ENCODE measurements at regions not wholly inside any gene's neighbourhood (a gene's known extent, or its start where the extent isn't known, plus 50 kb on each side); places are given as distances from the start of the nearest gene placed in this dataset.
"Not testable (repeated sequence)": the region's sequence is repeated elsewhere in the genome, so short reads cannot be mapped to it uniquely, and the experiment has no call there.

DNA sequence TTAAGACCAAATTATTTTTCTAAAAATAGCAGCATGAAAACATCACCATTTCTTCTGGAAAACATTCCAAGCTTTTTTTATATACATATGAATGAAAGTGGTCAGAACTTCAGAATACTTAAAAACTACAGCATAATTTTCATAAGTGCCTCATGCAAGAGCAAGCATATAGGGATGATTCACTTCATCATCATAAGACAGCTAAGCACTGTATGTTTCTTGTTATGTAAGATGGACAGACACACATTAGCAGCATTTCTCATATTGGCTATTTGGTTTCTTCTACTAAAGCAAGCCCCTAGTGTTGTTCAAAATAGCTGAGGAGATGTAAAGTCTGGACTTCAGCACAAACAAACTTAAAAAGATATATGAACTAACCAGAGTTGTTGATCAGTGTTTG lies 213.1 kb upstream of the NOCT start:
- FAIRE-seq: no peak

DNA sequence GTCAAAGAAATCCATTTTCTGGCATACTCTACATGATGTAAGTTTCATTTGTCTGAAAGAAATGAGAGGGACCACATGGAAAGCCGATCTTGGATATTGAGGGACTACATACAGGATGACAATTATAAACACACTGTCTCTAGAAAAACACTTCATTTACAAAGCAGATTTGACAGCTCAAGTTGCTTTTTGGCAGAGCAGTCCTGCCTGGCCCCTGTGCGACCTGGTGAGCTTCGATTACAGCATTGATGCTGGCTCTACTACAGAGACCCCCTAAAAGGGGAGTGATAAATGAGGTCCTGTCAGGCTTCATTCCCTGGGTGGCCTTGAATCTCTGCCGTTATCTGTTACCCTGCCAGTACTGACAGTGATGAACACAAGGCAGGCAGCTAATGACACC lies 215.2 kb upstream of the NOCT start:
- DNase-seq (ENCODE audit: low spot score) (no peak), FAIRE-seq (no peak)

More for the DNA sequence above, 213.1 kb upstream of the NOCT start:
- no peak for DNase-seq (ENCODE audit: low spot score)

DNA sequence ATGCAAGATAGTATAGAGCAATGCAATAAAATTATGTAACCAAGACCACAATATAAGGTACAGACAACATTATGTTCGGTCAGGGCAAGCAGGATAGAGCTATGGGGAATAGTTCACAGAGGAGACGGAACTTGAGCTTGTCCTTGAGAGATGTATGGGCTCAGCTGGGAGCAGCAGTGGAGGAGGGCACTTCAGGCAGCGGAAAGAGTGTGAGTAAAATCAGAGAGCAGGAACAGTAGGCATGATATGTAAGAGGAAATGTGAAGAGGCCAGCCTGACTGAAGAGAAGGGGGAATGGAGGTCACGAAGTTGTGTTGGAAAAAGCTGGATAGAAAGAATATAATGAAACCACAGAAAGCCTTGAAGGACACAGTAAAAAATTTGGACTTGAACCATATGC lies 217.2 kb upstream of the NOCT start:
- DNase-seq (ENCODE audit: low spot score): no peak
- FAIRE-seq: no peak

DNA sequence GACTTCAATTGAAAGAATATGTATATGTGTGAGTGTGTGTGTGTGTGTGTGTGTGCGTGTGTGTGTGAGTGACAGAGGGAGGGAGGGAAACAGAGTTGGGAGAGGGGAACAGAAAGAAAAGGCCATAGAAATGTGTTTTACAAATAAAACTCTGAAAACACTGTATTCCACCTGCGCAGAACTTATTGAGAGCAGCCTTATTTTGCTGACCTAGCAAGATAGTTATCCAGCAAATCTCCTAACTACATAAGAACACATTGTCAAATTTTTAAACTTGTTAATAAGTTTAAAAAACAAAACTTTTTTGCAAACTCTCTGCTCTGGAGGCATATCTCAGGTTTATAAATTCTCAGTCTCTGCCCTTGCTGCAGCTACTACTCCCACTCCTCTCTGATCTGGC lies 217.9 kb upstream of the NOCT start:
- no peak for FAIRE-seq
- DNase-seq (ENCODE audit: low spot score): no peak

DNA sequence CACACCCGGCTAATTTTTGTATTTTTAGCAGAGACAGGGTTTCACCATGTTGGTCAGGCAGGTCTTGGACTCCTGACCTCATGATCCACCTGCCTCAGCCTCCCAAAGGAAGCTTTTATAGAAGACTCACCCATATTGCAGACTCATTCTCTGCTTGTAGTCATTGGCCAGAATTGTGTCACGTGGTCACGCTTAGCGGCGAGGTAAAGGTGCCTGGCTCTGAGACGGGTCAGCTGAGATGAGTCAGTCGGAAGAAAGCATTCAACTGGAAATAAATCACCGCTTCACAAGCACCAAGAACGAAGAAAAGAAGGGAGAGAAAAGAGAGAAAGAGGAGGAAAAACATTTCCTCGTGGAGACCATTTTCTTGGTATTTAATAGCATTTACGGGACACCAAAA lies 218.8 kb upstream of the NOCT start:
- DNase-seq (ENCODE audit: low spot score): no peak
- no peak for FAIRE-seq

DNA sequence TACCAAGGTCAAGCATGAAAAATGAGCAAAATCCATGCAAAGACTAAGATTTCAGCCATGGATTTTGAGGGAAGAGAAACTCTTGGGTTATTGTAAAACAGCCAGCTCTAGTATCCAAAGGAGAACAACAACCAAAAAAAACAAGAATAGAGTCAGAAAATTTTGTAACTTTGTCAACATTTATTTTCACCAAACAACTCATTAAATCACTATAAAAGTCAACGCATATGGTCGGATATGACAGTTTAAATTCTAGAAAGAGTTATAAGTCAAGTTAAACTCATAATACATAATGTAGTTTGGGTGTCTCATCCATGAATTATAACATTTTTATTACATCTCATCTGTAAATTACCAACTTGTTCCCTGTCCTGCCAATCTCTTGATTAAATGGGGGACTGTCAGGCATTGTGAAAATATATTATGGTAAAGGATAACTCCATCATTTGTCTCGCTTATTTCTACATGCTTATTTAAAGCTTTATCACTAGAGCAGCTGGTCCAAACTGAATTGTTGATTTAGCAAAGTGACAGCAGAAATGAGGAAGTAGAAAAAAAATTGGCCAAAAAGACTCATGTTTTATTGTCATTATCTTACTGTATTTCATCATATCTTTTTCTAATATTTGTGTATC lies 224.8 kb upstream of the NOCT start:
- DNase-seq (ENCODE audit: low spot score) (no peak), FAIRE-seq (no peak)

DNA sequence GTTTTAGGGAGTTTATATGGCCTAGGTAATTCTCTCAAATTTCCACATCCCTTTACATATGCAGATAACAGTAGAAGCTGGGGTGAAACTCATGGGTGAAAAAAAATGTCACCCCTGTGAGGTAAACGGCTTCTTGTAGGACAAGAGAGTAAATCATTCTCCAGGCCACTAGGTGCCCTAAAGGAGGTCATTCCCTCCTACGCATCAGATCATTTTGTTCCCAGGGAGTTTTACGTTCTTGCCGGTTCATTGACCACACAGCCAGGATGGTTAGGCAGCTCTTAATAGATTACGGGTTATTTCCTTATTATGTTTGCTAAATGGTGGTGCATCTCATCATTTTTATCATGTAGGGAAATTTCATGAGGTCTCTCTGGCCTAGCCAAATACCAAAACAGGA lies 225.8 kb upstream of the NOCT start:
- FAIRE-seq (no peak), DNase-seq (ENCODE audit: low spot score) (no peak)

DNA sequence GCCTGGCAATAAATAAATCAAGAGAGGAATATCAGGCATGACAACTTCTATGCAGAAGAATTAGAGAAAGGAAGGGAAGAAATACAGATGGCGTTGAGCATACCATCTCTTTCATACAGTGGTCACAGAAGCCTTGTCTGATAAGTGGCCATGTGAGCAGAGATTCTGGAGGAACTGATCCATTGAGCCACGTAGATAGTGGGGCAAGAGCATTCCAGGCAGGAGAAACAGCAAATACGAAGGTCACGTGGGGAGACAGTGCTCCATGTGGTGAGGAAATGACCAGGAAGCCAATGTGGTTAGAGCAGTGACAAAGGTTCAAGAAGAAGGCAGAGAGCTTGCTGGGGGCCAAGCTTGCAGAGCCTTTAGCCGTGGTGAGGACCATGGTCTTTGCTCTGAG lies 226.7 kb upstream of the NOCT start:
- FAIRE-seq (no peak), DNase-seq (ENCODE audit: low spot score) (no peak)

DNA sequence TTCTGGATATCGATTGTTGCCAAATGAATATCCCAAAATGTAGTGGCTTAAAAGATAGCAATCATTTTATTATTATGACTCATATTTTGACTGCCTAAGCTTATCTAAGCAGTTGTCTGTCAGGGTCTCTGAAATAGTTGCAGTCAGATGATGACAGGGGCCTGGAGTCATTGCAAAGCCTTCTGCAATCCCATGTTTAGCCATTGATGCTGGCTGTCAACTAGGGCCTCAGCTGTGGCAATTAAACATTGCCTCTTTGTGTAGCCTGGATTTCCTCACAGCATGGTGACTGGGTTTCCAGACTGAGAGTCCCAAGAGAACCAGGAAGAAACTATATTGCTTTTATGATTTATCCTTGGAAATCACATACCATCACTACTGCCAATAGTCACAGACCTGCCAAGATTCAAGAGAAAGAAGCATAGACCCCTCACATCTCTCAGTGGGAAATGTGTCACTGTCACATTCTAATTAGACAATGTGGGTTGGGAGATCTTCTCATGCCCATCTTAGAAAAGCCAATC lies 227.3 kb upstream of the NOCT start:
- no peak for FAIRE-seq
- no peak for DNase-seq (ENCODE audit: low spot score)

DNA sequence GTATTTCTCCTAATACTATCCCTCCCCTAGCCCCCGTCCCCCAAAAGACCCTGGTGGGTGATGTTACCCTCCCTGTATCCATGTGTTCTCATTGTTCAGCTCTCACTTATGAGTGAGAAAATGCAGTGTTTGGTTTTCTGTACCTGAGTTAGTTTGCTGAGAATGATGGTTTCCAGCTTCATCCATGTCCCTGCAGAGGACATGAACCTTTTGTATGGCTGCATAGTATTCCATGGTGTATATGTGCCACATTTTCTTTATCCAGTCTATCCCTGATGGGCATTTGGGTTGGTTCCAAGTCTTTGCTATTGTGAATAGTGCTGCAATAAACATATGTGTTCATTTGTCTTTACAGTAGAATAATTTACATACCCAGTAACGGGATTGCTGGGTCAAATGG lies 235.8 kb upstream of the NOCT start:
- not testable (repeated sequence) for DNase-seq (ENCODE audit: low spot score); FAIRE-seq

DNA sequence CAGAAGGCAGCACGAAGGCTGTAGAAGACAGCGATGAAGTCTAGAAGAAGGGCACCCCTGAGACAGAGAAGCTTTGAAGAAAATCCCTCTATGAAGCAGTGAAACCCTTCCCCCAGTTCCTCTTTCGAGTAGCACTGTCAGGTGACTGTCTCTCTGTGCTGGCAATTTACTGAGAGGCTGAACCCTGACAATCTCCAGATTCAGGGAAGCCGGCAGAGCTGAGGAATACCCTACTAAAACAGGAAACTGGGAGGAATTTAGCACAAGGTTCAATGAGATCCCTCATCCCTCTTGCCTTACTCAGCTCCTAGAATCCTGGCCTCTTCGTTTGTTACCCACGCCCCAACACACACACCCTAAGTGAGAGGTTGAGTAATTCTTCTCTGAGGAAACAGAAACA lies 239.7 kb upstream of the NOCT start:
- DNase-seq (ENCODE audit: low spot score) (no peak), FAIRE-seq (no peak)

DNA sequence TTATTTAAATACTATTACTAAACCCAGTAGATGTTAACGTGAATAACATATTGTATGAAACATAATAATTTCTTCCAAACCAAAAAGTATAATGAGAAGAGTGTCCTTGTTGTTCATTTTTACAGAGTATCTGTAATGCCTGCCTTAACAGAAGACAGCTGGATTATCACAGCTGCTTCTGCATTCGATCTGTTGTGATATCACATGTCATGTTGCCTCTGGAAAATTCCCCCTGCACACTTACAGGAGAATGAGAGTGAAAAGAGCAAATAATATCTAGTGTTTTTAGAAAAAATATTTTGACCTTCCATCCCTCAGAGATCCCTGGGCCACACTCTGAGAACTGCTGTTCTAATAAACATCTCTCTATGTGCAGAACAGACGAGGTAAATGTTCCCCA lies 240.1 kb upstream of the NOCT start:
- FAIRE-seq (no peak), DNase-seq (ENCODE audit: low spot score) (no peak)

DNA sequence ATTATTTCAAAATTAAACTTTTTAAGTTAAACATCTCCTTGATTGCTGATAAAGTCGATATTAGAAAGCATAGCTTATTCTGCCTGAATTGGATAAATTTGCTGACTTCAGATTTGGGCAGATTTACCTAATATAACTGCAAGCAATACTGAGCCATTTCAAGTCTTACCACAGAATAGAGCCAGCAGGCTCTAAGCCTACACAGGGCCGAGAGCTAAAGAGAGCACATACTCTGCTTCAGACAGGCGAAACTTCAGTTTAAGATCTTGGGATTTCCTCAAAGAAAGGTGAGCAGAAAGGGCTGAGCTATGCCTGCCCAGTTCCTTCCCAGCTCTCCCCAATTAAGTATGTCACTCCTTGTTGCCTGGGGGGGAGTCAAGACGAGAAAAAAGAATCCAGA lies 240.6 kb upstream of the NOCT start:
- FAIRE-seq: no peak

DNA sequence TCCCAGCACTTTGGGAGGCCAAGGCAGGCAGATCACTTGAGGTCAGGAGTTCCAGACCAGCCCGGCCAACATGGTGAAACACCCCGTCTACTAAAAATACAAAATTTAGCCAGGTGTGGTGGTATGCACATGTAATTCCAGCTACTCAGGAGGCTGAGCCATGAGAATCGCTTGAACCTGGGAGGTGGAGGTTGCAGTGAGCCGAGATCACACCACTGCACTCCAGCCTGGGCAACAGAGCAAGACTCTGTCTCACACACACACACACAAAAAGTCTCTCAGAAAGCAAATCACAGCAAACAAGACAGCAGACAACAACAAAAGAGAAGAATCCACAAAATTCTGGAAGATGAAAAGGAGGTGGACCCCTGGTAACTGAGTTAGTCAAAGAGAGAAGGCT lies 241.5 kb upstream of the NOCT start:
- FAIRE-seq; DNase-seq (ENCODE audit: low spot score): not testable (repeated sequence)

More for the DNA sequence above, 240.6 kb upstream of the NOCT start:
- DNase-seq (ENCODE audit: low spot score): no peak

DNA sequence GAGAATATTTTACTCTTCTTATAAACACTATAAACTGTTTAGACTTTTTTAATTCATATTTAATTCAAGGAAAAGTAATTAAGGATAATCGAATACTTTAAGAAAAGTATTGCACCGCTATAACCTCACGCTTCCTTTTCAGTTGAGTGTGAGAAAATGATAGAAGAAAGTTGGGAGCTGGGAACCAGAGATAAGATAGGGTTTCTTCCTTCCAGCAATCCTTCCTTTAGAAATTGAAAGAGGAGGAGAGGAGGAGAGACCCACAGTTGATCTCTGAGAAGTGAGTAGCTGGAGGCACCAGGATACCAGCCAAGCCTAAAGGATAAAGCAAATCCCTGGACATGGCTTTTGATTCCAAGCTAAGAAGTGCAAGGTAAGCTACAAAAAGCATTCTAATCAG lies 242.3 kb upstream of the NOCT start:
- DNase-seq (ENCODE audit: low spot score): no peak
- no peak for FAIRE-seq

DNA sequence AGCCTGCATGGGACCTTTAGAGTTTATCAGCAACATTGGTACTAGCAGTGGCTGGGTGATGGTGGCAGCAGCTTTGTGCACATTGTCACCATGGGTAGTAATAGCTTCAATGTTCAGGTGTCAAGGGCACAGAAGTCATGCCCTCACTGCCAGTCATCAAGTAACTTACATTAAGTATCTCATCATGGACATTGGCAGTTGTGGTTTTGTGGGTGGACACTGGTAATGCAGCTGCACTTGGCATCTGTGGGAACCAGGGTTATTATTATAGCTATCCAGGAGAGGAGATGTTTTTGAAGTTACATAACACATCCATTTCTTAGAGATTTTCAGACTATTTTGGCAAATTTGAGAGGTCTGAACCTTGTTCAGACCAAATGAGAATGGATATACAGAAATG lies 243.2 kb upstream of the NOCT start:
- no peak for FAIRE-seq
- no peak for DNase-seq (ENCODE audit: low spot score)

DNA sequence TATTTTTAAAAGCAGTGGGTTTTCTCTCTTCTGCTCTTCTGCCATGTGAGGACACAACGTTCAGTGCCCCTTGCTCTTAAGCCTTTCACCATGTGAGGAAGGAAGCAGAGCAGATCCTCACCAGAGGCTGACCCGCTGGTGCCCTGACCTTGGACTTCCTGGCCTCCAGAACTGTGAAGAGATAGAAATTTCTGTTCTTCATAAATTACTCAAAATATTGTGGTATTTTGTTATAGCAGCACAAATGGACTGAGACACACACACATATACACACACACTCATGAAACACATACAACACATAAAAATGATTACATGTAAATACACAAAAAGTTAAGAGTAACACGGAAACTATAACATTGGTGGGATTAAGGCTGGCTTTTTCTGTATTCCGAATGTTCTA lies 244.8 kb upstream of the NOCT start:
- FAIRE-seq (no peak), DNase-seq (ENCODE audit: low spot score) (no peak)

DNA sequence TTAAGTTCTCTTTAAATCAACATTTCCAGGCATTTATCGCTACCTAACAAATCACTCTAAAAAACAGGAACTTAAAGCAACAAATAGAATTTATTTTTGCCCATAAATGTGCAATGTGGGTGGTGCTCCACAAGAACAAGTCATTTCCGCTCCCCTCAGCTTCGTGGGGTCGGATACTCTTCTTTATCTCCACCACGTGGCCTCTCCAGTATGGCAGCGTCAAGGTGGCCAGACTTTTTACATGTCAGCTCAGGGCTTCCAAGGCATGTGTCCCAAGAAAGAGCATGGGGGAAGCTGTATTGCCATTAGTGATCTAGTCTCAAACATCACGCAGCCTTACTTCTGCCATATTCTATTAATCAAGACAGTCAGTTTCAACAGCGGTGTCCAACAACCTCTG lies 249.2 kb upstream of the NOCT start:
- DNase-seq (ENCODE audit: low spot score) (no peak), FAIRE-seq (no peak)

DNA sequence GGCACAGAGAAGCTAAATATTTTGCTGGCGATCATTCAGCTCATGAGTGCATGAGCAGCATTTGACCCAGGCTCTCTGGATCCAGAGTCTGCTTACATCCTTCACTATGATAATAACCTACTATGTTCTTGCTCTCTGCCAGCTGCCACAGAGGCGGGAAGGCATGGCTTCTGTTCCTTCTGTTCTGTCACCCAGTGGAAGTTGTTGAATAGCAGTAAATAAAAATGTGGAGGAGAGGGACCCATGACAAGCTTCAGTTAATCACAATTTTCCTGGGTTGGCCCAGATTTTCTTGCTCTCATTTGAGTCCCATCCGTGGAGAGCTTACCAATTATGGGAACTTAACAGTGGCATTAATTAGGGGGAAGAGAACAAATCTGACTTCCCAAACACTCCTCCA lies 250.1 kb upstream of the NOCT start:
- no peak for DNase-seq (ENCODE audit: low spot score)
- FAIRE-seq: no peak

DNA sequence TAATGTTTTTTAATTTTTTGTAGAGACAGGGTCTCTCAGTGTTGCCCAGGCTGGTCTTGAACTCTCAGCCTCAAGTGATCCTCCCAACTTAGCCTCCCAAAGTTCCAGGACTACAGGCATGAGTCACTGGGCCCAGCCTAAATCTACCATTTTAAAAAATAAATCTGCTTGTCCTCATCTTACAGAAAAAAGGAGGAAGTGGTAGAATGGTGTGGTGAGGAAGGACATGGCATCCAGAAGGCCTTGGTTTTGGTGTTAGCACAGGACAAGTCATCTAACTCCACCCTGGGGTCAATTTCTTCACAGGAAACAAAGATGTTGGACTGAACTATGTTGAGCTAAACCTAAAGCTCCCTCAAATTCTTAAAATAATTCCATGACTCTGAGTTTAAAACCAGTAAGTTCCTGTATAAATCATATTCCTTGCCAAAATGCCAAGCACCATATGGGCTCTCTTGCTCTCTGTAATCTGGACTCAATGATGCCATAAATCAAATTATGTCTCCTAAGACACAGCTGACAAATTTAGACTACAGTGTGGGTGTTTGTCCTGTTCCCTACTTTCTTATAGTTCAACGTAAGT lies 253.9 kb upstream of the NOCT start:
- FAIRE-seq (no peak), DNase-seq (ENCODE audit: low spot score) (no peak)

DNA sequence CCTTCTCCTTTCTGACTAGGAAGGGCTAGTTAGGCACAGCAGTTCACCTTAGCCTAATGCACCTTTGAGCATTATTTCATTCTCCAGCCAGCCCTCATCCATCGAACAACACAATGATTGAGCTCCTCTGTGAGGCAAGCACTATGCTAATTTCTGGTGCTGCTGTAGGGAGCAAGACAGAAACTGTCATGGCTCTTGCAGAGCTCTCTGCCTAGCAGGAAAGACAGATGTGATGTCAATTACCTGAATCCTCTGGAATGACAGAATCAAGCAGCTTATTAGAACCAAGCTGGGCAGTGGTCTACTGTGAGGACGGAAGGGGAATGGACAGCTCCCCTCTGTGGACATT lies 256.1 kb upstream of the NOCT start:
- FAIRE-seq (no peak), DNase-seq (ENCODE audit: low spot score) (no peak)

DNA sequence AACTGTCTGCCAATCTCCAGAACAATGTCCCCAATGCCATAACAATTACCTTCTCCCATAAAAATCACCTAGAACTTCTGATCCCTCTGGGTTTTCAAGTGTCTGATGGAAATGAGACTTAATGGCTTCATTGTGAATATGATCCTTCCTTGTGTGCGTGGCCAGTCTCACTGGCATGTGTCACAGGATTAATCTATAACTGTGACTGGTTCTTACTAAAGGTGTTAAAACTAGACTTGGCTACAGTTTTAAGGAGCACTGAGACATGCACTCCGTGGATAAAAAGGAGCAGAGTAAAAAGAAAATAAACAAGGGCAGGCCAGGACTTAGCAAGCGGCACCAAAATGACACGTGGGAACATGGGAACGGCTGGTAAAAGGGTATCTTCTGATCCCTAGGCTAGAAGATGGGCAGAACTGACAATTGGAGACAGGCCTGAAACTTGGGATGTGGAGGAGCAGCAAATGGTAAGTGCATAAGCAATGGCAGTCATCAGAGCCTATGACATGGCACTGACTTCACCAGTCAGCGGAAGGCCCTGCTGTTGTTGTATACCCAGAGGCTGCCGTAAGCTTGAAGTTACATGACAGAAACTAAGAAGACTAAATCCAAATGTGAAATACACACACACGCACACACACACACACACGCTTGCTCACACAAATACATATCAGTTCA lies 256.6 kb upstream of the NOCT start:
- DNase-seq (ENCODE audit: low spot score) (no peak), FAIRE-seq (no peak)

DNA sequence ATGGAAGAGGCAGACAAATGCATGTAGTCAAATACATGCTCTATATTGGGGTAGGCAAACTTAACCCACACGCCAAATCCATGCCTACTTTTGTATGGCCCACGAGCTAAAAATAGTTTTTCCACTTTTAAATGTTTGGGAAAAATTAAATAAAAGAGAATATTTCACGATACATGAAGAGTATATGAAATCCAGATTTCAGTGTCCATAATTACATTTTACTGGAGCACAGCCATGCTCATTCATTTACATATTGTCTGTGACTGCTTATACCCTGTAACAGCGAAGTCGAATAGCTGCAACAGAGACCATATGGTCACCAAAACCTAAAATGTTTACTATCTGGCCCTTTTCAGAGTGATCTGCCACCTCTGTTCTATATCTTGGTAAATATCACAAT lies 257.4 kb upstream of the NOCT start:
- no peak for DNase-seq (ENCODE audit: low spot score)
- no peak for FAIRE-seq

Measured in urothelium cell line (cell line).